Esophagus squamous epithelium (tissue), 4 donors: ENCODE measurements at regions not wholly inside any gene's neighbourhood (a gene's known extent, or its start where the extent isn't known, plus 50 kb on each side); places are given as distances from the start of the nearest gene placed in this dataset.

ENCODE experiments used
- CTCF ChIP-seq, 6 experiments: fragments of 450-650 bp in 4 of 6; fragments of 200-600 bp in 2 of 6; sonication (generic) in 2 of 6; IDR thresholded peaks; one replicate each; pipeline ENCODE4 v1.5.1; 2016 to 2019; ENCODE audit warnings: antibody characterized with exemption in 6 of 6, mild to moderate bottlenecking in 4 of 6, moderate library complexity in 4 of 6
- POLR2A ChIP-seq, 4 donors: fragments of 450-650 bp; IDR thresholded peaks; one replicate each; pipeline ENCODE4 v1.6.1; 2017; ENCODE audit warnings: antibody characterized with exemption in 4 of 4, mild to moderate bottlenecking in 4 of 4, moderate library complexity in 3 of 4

DNA sequence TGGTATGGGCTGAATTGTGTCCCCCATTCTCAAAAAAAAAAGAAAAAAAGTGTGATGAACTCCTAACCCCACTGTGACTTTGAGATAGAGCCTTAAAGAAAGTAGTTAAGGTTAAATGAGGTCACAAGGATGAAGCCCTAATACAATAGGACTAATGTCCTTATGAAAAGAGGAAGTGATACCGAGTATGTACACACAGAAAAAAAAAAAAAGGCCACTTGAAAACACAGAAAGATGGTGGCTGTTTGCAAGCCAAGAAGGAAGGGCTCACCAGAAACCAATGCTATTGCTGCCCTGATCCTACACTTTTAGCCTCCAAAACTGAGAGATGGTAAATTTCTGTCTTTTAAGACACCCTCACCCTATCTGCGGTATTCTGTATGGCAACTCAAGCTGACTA, 955.6 kb downstream of the PCDH17 start:
- TF ChIP-seq CTCF (IDR thresholded peaks at IDR 0.05) (no peak), POLR2A (IDR thresholded peaks at IDR 0.05) (no peak)
